ENCODE measurements at regions not wholly inside any gene's neighbourhood (a gene's known extent, or its start where the extent isn't known, plus 50 kb on each side); places are given as distances from the start of the nearest gene placed in this dataset.

DNA sequence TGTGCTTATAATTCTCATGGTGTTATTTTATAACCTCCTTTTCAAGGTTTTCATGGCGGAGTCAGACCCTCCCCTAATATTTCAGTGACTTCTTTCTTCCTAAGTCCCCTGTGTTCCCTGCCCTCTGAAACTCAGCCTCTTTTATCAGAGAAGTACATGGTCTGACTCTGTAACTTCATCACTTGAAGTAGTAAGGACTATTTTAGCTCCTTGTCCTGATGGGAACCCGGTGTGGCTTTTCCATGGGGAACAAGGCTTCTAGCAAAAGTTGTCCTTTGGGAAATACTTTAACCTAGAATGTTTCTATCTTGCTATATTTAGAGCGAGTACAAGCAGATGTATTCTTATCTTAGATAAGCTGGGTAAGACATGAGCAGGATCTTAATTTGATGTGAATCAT is 117.5 kb downstream of the TRIB2 start:
- TF ChIP-seq, protein P1, sequence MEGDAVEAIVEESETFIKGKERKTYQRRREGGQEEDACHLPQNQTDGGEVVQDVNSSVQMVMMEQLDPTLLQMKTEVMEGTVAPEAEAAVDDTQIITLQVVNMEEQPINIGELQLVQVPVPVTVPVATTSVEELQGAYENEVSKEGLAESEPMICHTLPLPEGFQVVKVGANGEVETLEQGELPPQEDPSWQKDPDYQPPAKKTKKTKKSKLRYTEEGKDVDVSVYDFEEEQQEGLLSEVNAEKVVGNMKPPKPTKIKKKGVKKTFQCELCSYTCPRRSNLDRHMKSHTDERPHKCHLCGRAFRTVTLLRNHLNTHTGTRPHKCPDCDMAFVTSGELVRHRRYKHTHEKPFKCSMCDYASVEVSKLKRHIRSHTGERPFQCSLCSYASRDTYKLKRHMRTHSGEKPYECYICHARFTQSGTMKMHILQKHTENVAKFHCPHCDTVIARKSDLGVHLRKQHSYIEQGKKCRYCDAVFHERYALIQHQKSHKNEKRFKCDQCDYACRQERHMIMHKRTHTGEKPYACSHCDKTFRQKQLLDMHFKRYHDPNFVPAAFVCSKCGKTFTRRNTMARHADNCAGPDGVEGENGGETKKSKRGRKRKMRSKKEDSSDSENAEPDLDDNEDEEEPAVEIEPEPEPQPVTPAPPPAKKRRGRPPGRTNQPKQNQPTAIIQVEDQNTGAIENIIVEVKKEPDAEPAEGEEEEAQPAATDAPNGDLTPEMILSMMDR (IDR thresholded peaks at IDR 0.05): no peak
- TF ChIP-seq POLR2A (IDR thresholded peaks at IDR 0.05): no peak

Data from heart left ventricle (tissue), 13 donors.